Endothelial cell of umbilical vein (primary cell): ENCODE measurements at regions not wholly inside any gene's neighbourhood (a gene's known extent, or its start where the extent isn't known, plus 50 kb on each side); places are given as distances from the start of the nearest gene placed in this dataset.

Source experiments
- CTCF ChIP-seq, 2 donors: IDR thresholded peaks; 1 replicate in 1 of 2; 2 replicates in 1 of 2; pipeline ENCODE4 v1.5.1; 2011; ENCODE audit warnings: low read length in 2 of 2, mild to moderate bottlenecking in 2 of 2, moderate library complexity in 2 of 2, control low read depth in 1 of 2, inconsistent platforms in 1 of 2, low read depth in 1 of 2; ENCODE audit not compliant: insufficient read depth in 1 of 2; ENCODE audit errors: extremely low read depth in 1 of 2
- EZH2 ChIP-seq: IDR thresholded peaks from 2 replicates; pipeline ENCODE4 v1.6.1; 2012; ENCODE audit warnings: borderline replicate concordance, low read depth, mild to moderate bottlenecking, moderate library complexity, low read length, inconsistent platforms; ENCODE audit not compliant: severe bottlenecking
- FOS ChIP-seq: IDR thresholded peaks from 2 replicates; pipeline ENCODE4 v1.6.1; 2011; ENCODE audit warnings: mild to moderate bottlenecking, low read length, moderate library complexity, borderline replicate concordance; ENCODE audit not compliant: insufficient read depth
- POLR2A ChIP-seq: IDR thresholded peaks from 2 replicates; pipeline ENCODE4 v1.6.1; 2012; ENCODE audit warnings: low read depth, mild to moderate bottlenecking, control low read depth, low read length

- TF ChIP-seq POLR2A (no peak), CTCF (IDR thresholded peaks at IDR 0.05; ENCODE audit: extremely low read depth in 1 of 2, insufficient read depth in 1 of 2, low read depth in 1 of 2, low read length in 2 of 2) (no peak), FOS (no peak), EZH2 (no peak)
Measured at GRCh38 chr7:34240417-34240816, 335.1 kb downstream of the BMPER start.
